ENCODE measurements at regions not wholly inside any gene's neighbourhood (a gene's known extent, or its start where the extent isn't known, plus 50 kb on each side); places are given as distances from the start of the nearest gene placed in this dataset.
"Not testable (repeated sequence)": the region's sequence is repeated elsewhere in the genome, so short reads cannot be mapped to it uniquely, and the experiment has no call there.

DNA sequence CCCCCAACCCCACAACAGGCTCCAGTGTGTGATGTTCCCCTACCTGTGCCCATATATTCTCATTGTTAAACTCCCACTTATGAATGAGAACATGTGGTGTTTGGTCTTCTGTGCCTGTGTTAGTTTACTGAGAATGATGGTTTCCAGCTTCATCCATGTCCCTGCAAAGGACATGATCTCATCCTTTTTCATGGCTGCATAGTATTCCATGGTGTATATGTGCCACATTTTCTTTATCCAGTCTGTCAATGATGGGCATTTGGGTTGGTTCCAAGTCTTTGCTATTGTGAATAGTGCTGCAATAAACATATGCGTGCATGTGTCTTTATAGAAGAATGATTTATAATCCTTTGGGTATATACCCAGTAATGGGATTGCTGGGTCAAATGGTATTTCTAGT, 233.0 kb downstream of the FZD1 start:
- not testable (repeated sequence) for H3K36me3 ChIP-seq (ENCODE audit: control insufficient read depth, insufficient read depth, low read length)

DNA sequence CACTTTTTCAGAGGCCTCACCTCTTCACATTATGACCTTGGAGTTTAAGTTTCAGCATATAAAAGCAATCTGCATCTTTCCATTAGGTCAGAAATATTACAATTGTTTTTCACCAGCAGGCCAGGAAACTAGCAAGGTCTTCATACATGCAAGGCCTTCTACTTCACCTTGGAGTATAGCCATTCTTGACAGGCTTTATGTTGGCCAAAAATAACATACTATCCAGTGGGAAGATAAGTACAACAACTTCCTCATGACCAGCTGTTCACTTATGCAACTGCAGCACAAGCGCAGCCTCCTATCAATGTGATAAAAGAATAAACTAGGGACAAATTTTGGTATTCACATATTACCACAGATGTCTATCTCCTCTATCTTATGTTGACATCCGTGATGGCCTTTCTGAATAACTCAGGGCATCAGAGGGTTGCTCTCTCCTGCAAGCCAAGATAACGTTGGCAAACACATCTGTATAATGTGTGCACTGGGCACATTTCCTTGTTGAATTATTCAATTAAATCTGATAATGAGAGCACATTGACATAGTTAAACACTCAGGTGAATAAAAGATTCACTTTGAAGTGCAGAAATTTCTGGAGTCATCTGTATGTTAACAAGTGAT, 239.8 kb downstream of the FZD1 start:
- H3K27me3 ChIP-seq (ENCODE audit: control insufficient read depth, insufficient read depth, low read length), result no peaks in the 10 kb centered on the region
- no peak overlapping the region for H3K4me3 ChIP-seq (ENCODE audit: low read depth, low read length)
- no peak overlapping the region for H3K27ac ChIP-seq (ENCODE audit: low read depth, low read length)
- H3K36me3 ChIP-seq (ENCODE audit: control insufficient read depth, insufficient read depth, low read length), result no peaks in the 10 kb centered on the region
- no peaks in the 10 kb centered on the region for H3K4me1 ChIP-seq (ENCODE audit: control insufficient read depth, insufficient read depth, low read length)
- peaks cover 2% of the 10 kb centered on the region for H3K9me3 ChIP-seq (ENCODE audit: control insufficient read depth, insufficient read depth, low read depth, low read length)
- no peak overlapping the region for H3K9ac ChIP-seq (ENCODE audit: low read length)

More for the DNA sequence above, 233.0 kb downstream of the FZD1 start:
- not testable (repeated sequence) for H3K9me3 ChIP-seq (ENCODE audit: control insufficient read depth, insufficient read depth, low read depth, low read length); H3K27me3 ChIP-seq (ENCODE audit: control insufficient read depth, insufficient read depth, low read length); H3K9ac ChIP-seq (ENCODE audit: low read length); H3K4me1 ChIP-seq (ENCODE audit: control insufficient read depth, insufficient read depth, low read length); H3K4me3 ChIP-seq (ENCODE audit: low read depth, low read length); H3K27ac ChIP-seq (ENCODE audit: low read depth, low read length)

- no peaks in the 10 kb centered on the region for H3K36me3 ChIP-seq (ENCODE audit: control insufficient read depth, insufficient read depth, low read length)
- no peaks in the 10 kb centered on the region for H3K27me3 ChIP-seq (ENCODE audit: control insufficient read depth, insufficient read depth, low read length)
- peaks cover 2% of the 10 kb centered on the region for H3K9me3 ChIP-seq (ENCODE audit: control insufficient read depth, insufficient read depth, low read depth, low read length)
- no peaks in the 10 kb centered on the region for H3K4me1 ChIP-seq (ENCODE audit: control insufficient read depth, insufficient read depth, low read length)
- H3K9ac ChIP-seq (ENCODE audit: low read length), result no peak overlapping the region
- H3K4me3 ChIP-seq (ENCODE audit: low read depth, low read length), result no peak overlapping the region
- H3K27ac ChIP-seq (ENCODE audit: low read depth, low read length), result no peak overlapping the region
Observed at GRCh38 chr7:91504919-91505318, 240.7 kb downstream of the FZD1 start.

DNA sequence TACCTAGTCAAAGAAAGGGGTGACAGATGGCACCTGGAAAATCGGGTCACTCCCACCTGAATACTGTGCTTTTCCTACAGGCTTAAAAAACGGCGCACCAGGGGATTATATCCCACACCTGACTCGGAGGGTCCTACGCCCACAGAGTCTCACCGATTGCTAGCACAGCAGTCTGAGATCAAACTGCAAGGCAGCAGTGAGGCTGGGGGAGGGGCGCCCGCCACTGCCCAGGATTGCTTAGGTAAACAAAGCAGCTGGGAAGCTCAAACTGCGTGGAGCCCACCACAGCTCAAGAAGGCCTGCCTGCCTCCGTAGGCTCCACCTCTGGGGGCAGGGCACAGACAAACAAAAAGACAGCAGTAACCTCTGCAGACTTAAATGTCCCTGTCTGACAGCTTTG, 242.7 kb downstream of the FZD1 start:
- H3K9ac ChIP-seq (ENCODE audit: low read length); H3K9me3 ChIP-seq (ENCODE audit: control insufficient read depth, insufficient read depth, low read depth, low read length): not testable (repeated sequence)

DNA sequence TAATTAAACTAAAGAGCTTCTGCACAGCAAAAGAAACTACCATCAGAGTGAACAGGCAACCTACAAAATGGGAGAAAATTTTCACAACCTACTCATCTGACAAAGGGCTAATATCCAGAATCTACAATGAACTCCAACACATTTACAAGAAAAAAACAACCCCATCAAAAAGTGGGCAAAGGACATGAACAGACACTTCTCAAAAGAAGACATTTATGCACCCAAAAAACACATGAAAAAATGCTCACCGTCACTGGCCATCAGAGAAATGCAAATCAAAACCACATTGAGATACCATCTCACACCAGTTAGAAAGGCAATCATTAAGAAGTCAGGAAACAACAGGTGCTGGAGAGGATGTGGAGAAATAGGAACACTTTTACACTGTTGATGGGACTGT, 247.6 kb downstream of the FZD1 start:
- H3K9me3 ChIP-seq (ENCODE audit: control insufficient read depth, insufficient read depth, low read depth, low read length); H3K4me1 ChIP-seq (ENCODE audit: control insufficient read depth, insufficient read depth, low read length); H3K27me3 ChIP-seq (ENCODE audit: control insufficient read depth, insufficient read depth, low read length); H3K36me3 ChIP-seq (ENCODE audit: control insufficient read depth, insufficient read depth, low read length); H3K4me3 ChIP-seq (ENCODE audit: low read depth, low read length); H3K27ac ChIP-seq (ENCODE audit: low read depth, low read length); H3K9ac ChIP-seq (ENCODE audit: low read length): not testable (repeated sequence)

More for the DNA sequence above, 242.7 kb downstream of the FZD1 start:
- not testable (repeated sequence) for H3K27ac ChIP-seq (ENCODE audit: low read depth, low read length); H3K36me3 ChIP-seq (ENCODE audit: control insufficient read depth, insufficient read depth, low read length); H3K4me1 ChIP-seq (ENCODE audit: control insufficient read depth, insufficient read depth, low read length); H3K27me3 ChIP-seq (ENCODE audit: control insufficient read depth, insufficient read depth, low read length); H3K4me3 ChIP-seq (ENCODE audit: low read depth, low read length)

DNA sequence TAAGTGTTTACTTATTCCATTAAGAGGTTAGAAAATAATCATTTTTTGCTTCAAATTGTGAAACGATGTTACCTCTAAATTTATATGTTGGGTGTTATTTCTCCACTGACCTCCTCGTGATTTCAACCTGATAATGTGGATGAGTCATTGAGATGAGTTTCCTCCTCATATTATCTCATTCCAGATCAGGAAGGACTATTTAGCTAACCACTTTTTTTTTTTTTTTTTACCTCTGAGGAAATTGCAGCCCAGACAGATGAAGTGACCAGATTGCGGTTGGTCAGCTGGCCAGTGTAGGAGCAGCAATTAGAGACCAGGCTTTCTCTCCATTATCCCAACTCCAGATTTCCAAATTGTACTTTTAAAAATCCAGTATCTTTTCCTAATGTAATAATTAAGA, 248.7 kb downstream of the FZD1 start:
- Histone ChIP-seq H3K9ac (ENCODE audit: low read length) (no peak overlapping the region), H3K4me1 (ENCODE audit: control insufficient read depth, insufficient read depth, low read length) (no peaks in the 10 kb centered on the region), H3K9me3 (ENCODE audit: control insufficient read depth, insufficient read depth, low read depth, low read length) (no peaks in the 10 kb centered on the region), H3K4me3 (ENCODE audit: low read depth, low read length) (no peak overlapping the region), H3K27ac (ENCODE audit: low read depth, low read length) (no peak overlapping the region), H3K36me3 (ENCODE audit: control insufficient read depth, insufficient read depth, low read length) (no peaks in the 10 kb centered on the region), H3K27me3 (ENCODE audit: control insufficient read depth, insufficient read depth, low read length) (no peaks in the 10 kb centered on the region)

- Histone ChIP-seq H3K9ac (ENCODE audit: low read length) (no peak overlapping the region), H3K4me3 (ENCODE audit: low read depth, low read length) (no peak overlapping the region), H3K9me3 (ENCODE audit: control insufficient read depth, insufficient read depth, low read depth, low read length) (no peaks in the 10 kb centered on the region), H3K27ac (ENCODE audit: low read depth, low read length) (no peak overlapping the region), H3K27me3 (ENCODE audit: control insufficient read depth, insufficient read depth, low read length) (no peaks in the 10 kb centered on the region), H3K36me3 (ENCODE audit: control insufficient read depth, insufficient read depth, low read length) (no peaks in the 10 kb centered on the region), H3K4me1 (ENCODE audit: control insufficient read depth, insufficient read depth, low read length) (no peaks in the 10 kb centered on the region)
Observed at GRCh38 chr7:91514591-91514990, 250.4 kb downstream of the FZD1 start.

DNA sequence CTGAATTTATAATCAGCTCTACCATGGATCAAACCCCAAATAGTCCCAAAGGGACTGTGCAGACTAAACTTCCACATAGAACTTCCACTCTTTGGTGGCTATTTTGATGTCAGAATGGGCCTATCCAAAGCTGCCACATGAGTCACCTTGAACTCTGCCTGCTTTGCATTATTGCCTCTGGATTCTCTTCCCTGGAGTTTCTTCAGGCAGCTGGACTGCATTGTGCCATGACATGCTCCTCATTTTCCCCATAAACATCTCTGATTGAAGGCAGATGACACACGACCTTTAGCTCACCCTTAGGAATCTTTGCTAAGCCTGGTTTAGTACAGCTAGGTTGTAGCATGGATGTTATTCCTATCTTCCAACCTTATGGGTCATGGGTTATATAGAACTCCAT, 251.7 kb downstream of the FZD1 start:
- H3K27ac ChIP-seq (ENCODE audit: low read depth, low read length), result no peak overlapping the region
- no peaks in the 10 kb centered on the region for H3K27me3 ChIP-seq (ENCODE audit: control insufficient read depth, insufficient read depth, low read length)
- H3K9ac ChIP-seq (ENCODE audit: low read length), result no peak overlapping the region
- no peak overlapping the region for H3K4me3 ChIP-seq (ENCODE audit: low read depth, low read length)
- H3K9me3 ChIP-seq (ENCODE audit: control insufficient read depth, insufficient read depth, low read depth, low read length), result no peaks in the 10 kb centered on the region
- H3K36me3 ChIP-seq (ENCODE audit: control insufficient read depth, insufficient read depth, low read length), result no peaks in the 10 kb centered on the region
- no peaks in the 10 kb centered on the region for H3K4me1 ChIP-seq (ENCODE audit: control insufficient read depth, insufficient read depth, low read length)

- Histone ChIP-seq H3K9ac (ENCODE audit: low read length) (no peak overlapping the region), H3K27ac (ENCODE audit: low read depth, low read length) (no peak overlapping the region), H3K4me3 (ENCODE audit: low read depth, low read length) (no peak overlapping the region), H3K4me1 (ENCODE audit: control insufficient read depth, insufficient read depth, low read length) (no peaks in the 10 kb centered on the region), H3K27me3 (ENCODE audit: control insufficient read depth, insufficient read depth, low read length) (no peaks in the 10 kb centered on the region), H3K9me3 (ENCODE audit: control insufficient read depth, insufficient read depth, low read depth, low read length) (no peaks in the 10 kb centered on the region), H3K36me3 (ENCODE audit: control insufficient read depth, insufficient read depth, low read length) (no peaks in the 10 kb centered on the region)
Observed at GRCh38 chr7:91517201-91517785, 253.1 kb downstream of the FZD1 start.

DNA sequence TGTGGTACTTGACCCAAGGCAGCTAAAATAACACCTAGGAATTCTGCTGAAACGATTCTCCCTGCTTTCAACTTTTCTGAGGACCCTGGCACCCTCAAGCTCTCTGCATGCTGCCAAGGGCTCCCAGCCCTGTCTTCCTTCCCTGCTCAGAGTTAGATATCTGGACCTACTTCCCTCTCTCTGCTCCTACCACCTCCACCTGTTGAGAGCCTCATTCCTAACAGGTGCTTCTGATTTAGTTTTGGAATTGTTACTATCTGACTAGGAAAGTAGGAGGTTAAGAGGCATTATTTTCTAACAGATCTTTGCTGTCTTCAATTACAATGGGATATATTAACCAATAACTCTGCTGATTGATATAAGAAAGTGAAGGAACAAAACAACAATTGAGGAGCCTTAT, 253.8 kb downstream of the FZD1 start:
- H3K36me3 ChIP-seq (ENCODE audit: control insufficient read depth, insufficient read depth, low read length), result no peaks in the 10 kb centered on the region
- no peak overlapping the region for H3K27ac ChIP-seq (ENCODE audit: low read depth, low read length)
- no peaks in the 10 kb centered on the region for H3K27me3 ChIP-seq (ENCODE audit: control insufficient read depth, insufficient read depth, low read length)
- H3K4me1 ChIP-seq (ENCODE audit: control insufficient read depth, insufficient read depth, low read length), result no peaks in the 10 kb centered on the region
- no peaks in the 10 kb centered on the region for H3K9me3 ChIP-seq (ENCODE audit: control insufficient read depth, insufficient read depth, low read depth, low read length)
- no peak overlapping the region for H3K4me3 ChIP-seq (ENCODE audit: low read depth, low read length)
- H3K9ac ChIP-seq (ENCODE audit: low read length), result no peak overlapping the region

DNA sequence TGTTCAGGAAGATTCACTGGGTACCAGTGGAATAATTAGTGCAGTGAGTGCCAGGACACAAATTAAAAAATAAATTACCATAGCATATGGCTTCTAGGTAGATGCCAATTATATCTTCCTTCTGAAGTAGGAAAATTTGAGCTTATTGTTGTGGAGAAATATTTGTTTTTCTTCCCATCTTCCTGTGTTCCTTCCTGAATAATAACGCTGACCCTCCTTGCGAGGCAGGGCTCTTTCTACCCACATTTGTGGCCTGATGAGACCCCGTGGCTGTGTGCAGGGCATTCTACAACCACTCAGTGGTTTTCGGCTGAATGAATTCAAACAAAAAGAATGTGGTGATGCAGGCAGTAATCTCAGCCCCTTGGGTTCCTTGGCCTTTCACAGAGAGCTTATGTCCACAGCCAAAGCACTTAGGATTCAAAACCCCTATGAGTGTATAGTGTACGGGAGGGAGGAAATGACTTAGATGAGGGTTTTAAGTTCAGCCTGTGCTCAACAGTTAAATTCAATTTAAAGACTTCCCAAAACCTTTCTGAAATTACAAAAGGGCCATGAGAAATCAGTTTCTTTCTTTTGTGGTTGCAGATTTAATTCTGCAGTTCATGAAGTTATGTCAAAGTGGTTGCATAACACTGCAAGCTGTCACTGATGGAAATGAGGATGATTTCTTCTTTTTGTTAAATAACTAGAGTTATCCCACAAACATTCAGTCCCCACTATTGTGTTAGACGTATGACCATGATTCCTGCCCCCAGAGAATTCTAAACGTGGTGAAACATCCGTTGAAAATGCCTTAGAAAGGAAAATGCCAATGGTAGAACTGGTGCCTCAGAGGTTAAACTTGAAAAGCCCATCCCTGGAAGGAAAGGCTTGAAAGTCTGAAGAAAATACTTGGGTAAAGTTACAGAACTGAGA, 255.3 kb downstream of the FZD1 start:
- H3K27ac ChIP-seq (ENCODE audit: low read depth, low read length), result no peak overlapping the region
- H3K4me1 ChIP-seq (ENCODE audit: control insufficient read depth, insufficient read depth, low read length), result no peaks in the 10 kb centered on the region
- H3K9me3 ChIP-seq (ENCODE audit: control insufficient read depth, insufficient read depth, low read depth, low read length), result no peaks in the 10 kb centered on the region
- no peak overlapping the region for H3K9ac ChIP-seq (ENCODE audit: low read length)
- H3K4me3 ChIP-seq (ENCODE audit: low read depth, low read length), result no peak overlapping the region
- H3K27me3 ChIP-seq (ENCODE audit: control insufficient read depth, insufficient read depth, low read length), result no peaks in the 10 kb centered on the region
- H3K36me3 ChIP-seq (ENCODE audit: control insufficient read depth, insufficient read depth, low read length), result no peaks in the 10 kb centered on the region
